Neuronal stem cell (in vitro differentiated cells): ENCODE measurements at regions not wholly inside any gene's neighbourhood (a gene's known extent, or its start where the extent isn't known, plus 50 kb on each side); places are given as distances from the start of the nearest gene placed in this dataset.

Experiments
- DNase-seq: peaks from one replicate; pipeline ENCODE4 v3.0.0-alpha.2; 2013; ENCODE audit warnings: low spot score
- H2AFZ ChIP-seq: one replicate; pipeline ENCODE4 v1.6.1; 2013; ENCODE audit warnings: mild to moderate bottlenecking, low read length, inconsistent platforms
- H2AK5ac ChIP-seq: 2 replicates; pipeline ENCODE4 v1.6.1; 2013; ENCODE audit warnings: low read depth, mild to moderate bottlenecking, inconsistent platforms, low read length, moderate library complexity, mixed read lengths
- H2BK120ac ChIP-seq: 2 replicates; pipeline ENCODE4 v1.6.1; 2013; ENCODE audit warnings: low read depth, mild to moderate bottlenecking, inconsistent platforms, low read length, moderate library complexity, mixed read lengths
- H2BK12ac ChIP-seq: one replicate; pipeline ENCODE4 v1.6.1; 2013; ENCODE audit warnings: low read length, inconsistent platforms
- H2BK15ac ChIP-seq: 2 replicates; pipeline ENCODE4 v1.6.1; 2013; ENCODE audit warnings: mild to moderate bottlenecking, low read length, inconsistent platforms, mixed read lengths
- H2BK5ac ChIP-seq: one replicate; pipeline ENCODE4 v1.6.1; 2013; ENCODE audit warnings: inconsistent platforms, mild to moderate bottlenecking, low read length, moderate library complexity
- H3K14ac ChIP-seq: one replicate; pipeline ENCODE4 v1.6.1; 2013; ENCODE audit warnings: low read length, inconsistent platforms
- H3K18ac ChIP-seq: 2 replicates; pipeline ENCODE4 v1.6.1; 2013; ENCODE audit warnings: low read length, inconsistent platforms
- H3K23ac ChIP-seq: 2 replicates; pipeline ENCODE4 v1.6.1; 2013; ENCODE audit warnings: low read depth, mild to moderate bottlenecking, mixed read lengths, low read length, inconsistent platforms; ENCODE audit not compliant: poor library complexity
- H3K27ac ChIP-seq: replicated peaks from 3 replicates; pipeline ENCODE4 v1.5.1; 2013; ENCODE audit warnings: low read length, inconsistent platforms
- H3K27me3 ChIP-seq, 3 experiments: 2 replicates each; pipeline ENCODE4 v1.6.1; 2013; ENCODE audit warnings: low read length in 3 of 3, mild to moderate bottlenecking in 2 of 3, inconsistent platforms in 1 of 3, low read depth in 1 of 3, mixed read lengths in 1 of 3, moderate library complexity in 1 of 3; ENCODE audit not compliant: control insufficient read depth in 3 of 3, insufficient read depth in 3 of 3
- H3K36me3 ChIP-seq, 2 donors: replicated peaks in 1 of 2; 2 replicates each; pipeline ENCODE4 v1.6.1; 2013; ENCODE audit warnings: low read length in 2 of 2; ENCODE audit not compliant: control insufficient read depth in 2 of 2, insufficient read depth in 2 of 2
- H3K4ac ChIP-seq: 2 replicates; pipeline ENCODE4 v1.6.1; 2013; ENCODE audit warnings: inconsistent platforms, mild to moderate bottlenecking, low read length, moderate library complexity
- H3K4me1 ChIP-seq, 2 donors: 1 replicate in 1 of 2; 2 replicates in 1 of 2; pipeline ENCODE4 v1.6.1; 2013; ENCODE audit warnings: low read length in 2 of 2, low read depth in 1 of 2; ENCODE audit not compliant: control insufficient read depth in 2 of 2, insufficient read depth in 1 of 2
- H3K4me2 ChIP-seq: one replicate; pipeline ENCODE4 v1.6.1; 2013; ENCODE audit warnings: mild to moderate bottlenecking, low read length, inconsistent platforms; ENCODE audit not compliant: insufficient read depth, poor library complexity, severe bottlenecking
- H3K4me3 ChIP-seq, 2 donors: 2 replicates each; pipeline ENCODE4 v1.5.1; 2013; ENCODE audit warnings: low read length in 2 of 2, mild to moderate bottlenecking in 2 of 2, inconsistent platforms in 1 of 2, moderate library complexity in 1 of 2
- H3K79me1 ChIP-seq: one replicate; pipeline ENCODE4 v1.6.1; 2013; ENCODE audit warnings: low read depth, mild to moderate bottlenecking, inconsistent platforms, low read length, moderate library complexity
- H3K9ac ChIP-seq: one replicate; pipeline ENCODE4 v1.6.1; 2013; ENCODE audit warnings: mild to moderate bottlenecking, low read depth, low read length, inconsistent platforms; ENCODE audit not compliant: poor library complexity
- H3K9me3 ChIP-seq, 2 donors: replicated peaks in 1 of 2; 2 replicates each; pipeline versions ENCODE3 to v1.6.1; 2013; ENCODE audit warnings: low read length in 2 of 2, mild to moderate bottlenecking in 2 of 2, inconsistent platforms in 1 of 2, low read depth in 1 of 2, mixed read lengths in 1 of 2, moderate library complexity in 1 of 2; ENCODE audit not compliant: control insufficient read depth in 2 of 2, insufficient read depth in 1 of 2
- H4K8ac ChIP-seq: one replicate; pipeline ENCODE4 v1.6.1; 2013; ENCODE audit warnings: low read depth, mild to moderate bottlenecking, inconsistent platforms, low read length, moderate library complexity
- H4K91ac ChIP-seq: one replicate; pipeline ENCODE4 v1.6.1; 2013; ENCODE audit warnings: low read length, low read depth, mild to moderate bottlenecking, inconsistent platforms; ENCODE audit not compliant: poor library complexity
- WGBS, 2 donors: extraction: QIAGEN DNeasy Blood & Tissue Kit; methylation state at CpG; one replicate each; pipeline ENCODE4 v1.1.7; 2013; ENCODE audit warnings: missing lambda C conversion rate in 2 of 2, mixed read lengths in 1 of 2; ENCODE audit not compliant: insufficient read length in 2 of 2, insufficient replicate concordance in 1 of 2; ENCODE audit errors: extremely low coverage in 2 of 2; 5-methylcytosine and 5-hydroxymethylcytosine counted together

DNA sequence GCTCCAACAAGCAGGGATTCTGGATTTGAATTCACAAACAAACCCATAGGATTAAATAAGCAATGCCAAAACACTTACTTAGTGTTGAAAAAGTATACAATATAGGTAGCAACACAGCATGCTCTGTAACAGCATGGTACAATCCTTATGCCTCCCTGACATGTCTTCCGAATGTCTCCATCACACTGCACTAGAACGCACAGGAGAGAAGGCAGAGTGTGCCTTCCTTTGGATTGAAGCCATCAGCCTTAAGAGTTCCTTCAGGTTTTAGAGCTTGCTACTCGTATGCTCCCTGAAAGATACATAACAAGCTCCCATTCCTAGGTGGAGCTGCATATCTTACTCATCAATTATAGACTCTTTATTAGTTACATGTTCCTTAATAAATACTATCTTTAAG, 1573.9 kb upstream of the PRR20A start:
- no peak overlapping the region for H4K8ac ChIP-seq
- no peak overlapping the region for H4K91ac ChIP-seq
- H2AK5ac ChIP-seq, result no peak overlapping the region
- DNase-seq, result no peak
- H3K4me3 ChIP-seq, result no peak overlapping the region
- H3K79me1 ChIP-seq, result no peaks in the 10 kb centered on the region
- H3K27me3 ChIP-seq, result no peaks in the 10 kb centered on the region
- H3K27ac ChIP-seq, result no peak overlapping the region
- peaks cover 3 to 6% of the 10 kb centered on the region in 2 donors for H3K4me1 ChIP-seq
- H3K4ac ChIP-seq, result no peak overlapping the region
- H2BK5ac ChIP-seq, result no peak overlapping the region
- H2BK12ac ChIP-seq, result no peak overlapping the region
- H3K23ac ChIP-seq, result no peak overlapping the region
- H2AFZ ChIP-seq, result no peak overlapping the region
- H3K9me3 ChIP-seq, result peaks cover 0 to 5% of the 10 kb centered on the region in 2 donors
- no peak overlapping the region for H3K14ac ChIP-seq
- no peak overlapping the region for H3K9ac ChIP-seq
- no peaks in the 10 kb centered on the region for H3K36me3 ChIP-seq
- no peak overlapping the region for H3K18ac ChIP-seq
- WGBS, 2 donors, result no CpG with 5 or more reads among the region's 3 CpGs
- H2BK15ac ChIP-seq, result no peak overlapping the region
- no peak overlapping the region for H2BK120ac ChIP-seq
- H3K4me2 ChIP-seq, result no peak overlapping the region

DNA sequence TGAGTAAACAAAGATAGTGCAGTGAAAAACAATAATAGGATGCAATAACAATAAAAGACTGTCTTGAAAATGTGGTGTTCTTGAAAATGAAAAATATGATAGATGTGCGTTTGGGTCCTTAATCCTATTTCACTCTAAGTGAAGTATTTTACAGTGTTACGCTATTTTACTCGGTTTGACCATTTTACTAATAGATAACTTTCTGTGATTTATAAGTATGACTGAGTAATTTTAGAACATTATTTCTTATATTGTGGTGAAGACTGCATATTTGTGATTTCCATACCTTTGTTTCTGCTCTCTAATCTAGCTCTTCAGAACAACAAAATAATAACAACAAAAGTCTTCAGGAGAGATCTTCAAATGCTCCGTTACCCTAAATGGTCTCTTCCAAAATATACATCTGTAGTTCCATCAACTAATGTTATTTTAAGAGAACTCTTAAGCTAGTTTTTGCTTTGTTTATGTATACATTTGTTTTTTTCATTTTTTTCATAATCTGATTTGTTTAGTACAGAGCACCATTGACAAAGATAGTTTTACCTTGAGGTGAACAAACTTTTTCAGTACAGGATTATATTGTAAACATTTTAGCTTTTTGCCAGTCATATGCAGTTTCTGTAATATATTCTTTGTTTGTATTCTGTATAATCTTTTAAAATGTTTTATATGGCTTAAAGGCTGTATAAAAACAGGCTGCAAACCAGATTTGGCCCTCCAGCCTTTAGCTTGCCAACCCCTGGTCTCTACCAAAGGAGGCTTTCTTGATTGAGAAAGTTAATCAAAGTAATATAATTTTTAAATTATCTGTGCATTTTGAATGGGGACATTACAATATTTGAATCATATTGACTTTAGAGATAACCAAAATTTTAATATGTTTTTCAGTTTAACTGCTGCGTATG, 1572.7 kb upstream of the PRR20A start:
- Histone ChIP-seq H3K23ac (no peak overlapping the region), H4K91ac (no peak overlapping the region), H3K36me3 (no peaks in the 10 kb centered on the region), H3K18ac (no peak overlapping the region), H3K27me3 (no peaks in the 10 kb centered on the region), H2BK15ac (no peak overlapping the region), H2AK5ac (no peak overlapping the region), H3K27ac (no peak overlapping the region), H3K4ac (no peak overlapping the region), H3K79me1 (no peaks in the 10 kb centered on the region), H2AFZ (no peak overlapping the region), H3K4me1 (peaks cover 3 to 6% of the 10 kb centered on the region in 2 donors), H2BK5ac (no peak overlapping the region), H4K8ac (no peak overlapping the region), H3K14ac (no peak overlapping the region), H3K4me3 (no peak overlapping the region), H2BK12ac (no peak overlapping the region), H3K9ac (no peak overlapping the region), H3K9me3 (peaks cover 0 to 5% of the 10 kb centered on the region in 2 donors), H3K4me2 (no peak overlapping the region), H2BK120ac (no peak overlapping the region)
- no CpG with 5 or more reads among the region's 5 CpGs for WGBS, 2 donors
- DNase-seq, result no peak

DNA sequence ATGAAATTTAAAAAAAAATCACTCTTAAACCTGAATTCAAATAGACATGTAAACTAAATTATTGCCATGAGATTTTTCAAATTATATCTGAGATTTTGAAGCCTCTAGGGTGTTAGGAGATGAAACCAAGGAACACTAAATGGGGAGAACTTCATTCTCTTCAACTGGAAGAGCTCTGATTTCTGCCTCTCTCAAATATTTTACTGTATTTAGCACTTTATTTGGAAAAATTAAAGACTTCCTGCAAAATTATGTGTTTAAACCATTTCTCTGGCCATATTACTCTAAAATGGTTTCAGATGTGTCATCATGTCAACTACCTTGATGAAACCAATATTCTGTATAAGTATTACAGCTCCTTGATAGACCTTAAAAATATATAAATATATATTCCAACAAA, 1571.6 kb upstream of the PRR20A start:
- H3K18ac ChIP-seq, result no peak overlapping the region

DNA sequence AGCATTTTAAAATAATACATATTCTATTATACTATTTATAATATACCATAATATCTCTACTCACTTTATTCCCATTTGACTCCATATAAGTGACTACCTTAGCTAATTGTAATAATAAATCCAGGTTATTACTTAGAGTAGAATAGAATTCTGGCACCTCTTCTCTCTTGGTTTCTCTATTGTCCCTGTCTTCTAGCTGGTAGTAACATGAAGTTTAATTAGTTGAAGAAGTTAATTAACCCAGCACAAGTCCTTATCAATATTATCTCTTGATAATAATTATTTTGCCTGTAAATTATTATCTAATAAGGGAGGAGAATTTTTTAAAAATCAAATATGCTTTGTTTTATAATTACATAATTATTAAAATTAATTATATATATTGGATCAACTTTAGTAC, 1571.2 kb upstream of the PRR20A start:
- no peak for DNase-seq
- no peaks in the 10 kb centered on the region for H3K79me1 ChIP-seq
- H3K4ac ChIP-seq, result no peak overlapping the region
- H4K8ac ChIP-seq, result no peak overlapping the region
- H3K27ac ChIP-seq, result no peak overlapping the region
- no peak overlapping the region for H3K4me3 ChIP-seq
- no peaks in the 10 kb centered on the region for H3K27me3 ChIP-seq
- H3K4me1 ChIP-seq, result peaks cover 0 to 2% of the 10 kb centered on the region in 2 donors
- H4K91ac ChIP-seq, result no peak overlapping the region
- no peak overlapping the region for H2BK120ac ChIP-seq
- H2BK5ac ChIP-seq, result no peak overlapping the region
- no peak overlapping the region for H3K18ac ChIP-seq
- no peak overlapping the region for H2AFZ ChIP-seq
- no peak overlapping the region for H3K4me2 ChIP-seq
- H2BK12ac ChIP-seq, result no peak overlapping the region
- H3K9ac ChIP-seq, result no peak overlapping the region
- no peaks in the 10 kb centered on the region for H3K36me3 ChIP-seq
- H3K14ac ChIP-seq, result no peak overlapping the region
- peaks cover 0 to 5% of the 10 kb centered on the region in 2 donors for H3K9me3 ChIP-seq
- no peak overlapping the region for H2AK5ac ChIP-seq
- H3K23ac ChIP-seq, result no peak overlapping the region
- H2BK15ac ChIP-seq, result no peak overlapping the region

More for the DNA sequence above, 1571.6 kb upstream of the PRR20A start:
- Histone ChIP-seq H2BK120ac (no peak overlapping the region), H3K36me3 (no peaks in the 10 kb centered on the region), H3K79me1 (no peaks in the 10 kb centered on the region), H3K4me2 (no peak overlapping the region), H4K8ac (no peak overlapping the region), H3K27ac (no peak overlapping the region), H2AK5ac (no peak overlapping the region), H3K14ac (no peak overlapping the region), H3K9me3 (peaks cover 0 to 5% of the 10 kb centered on the region in 2 donors), H3K4ac (no peak overlapping the region), H3K4me1 (peaks cover under 1 to 3% of the 10 kb centered on the region in 2 donors), H3K9ac (no peak overlapping the region), H3K23ac (no peak overlapping the region), H3K4me3 (no peak overlapping the region), H4K91ac (no peak overlapping the region), H2BK12ac (no peak overlapping the region), H2BK5ac (no peak overlapping the region), H2AFZ (no peak overlapping the region), H2BK15ac (no peak overlapping the region), H3K27me3 (no peaks in the 10 kb centered on the region)
- no peak for DNase-seq
